Breast epithelium (tissue), 4 donors: ENCODE measurements at regions not wholly inside any gene's neighbourhood (a gene's known extent, or its start where the extent isn't known, plus 50 kb on each side); places are given as distances from the start of the nearest gene placed in this dataset.

Experiments
- DNase-seq, 2 donors: peaks; one replicate each; pipeline ENCODE4 v3.0.0-alpha.2; 2019; ENCODE audit warnings: low spot score in 2 of 2
- H3K27ac ChIP-seq, 2 donors: fragments of 200-600 bp; sonication (generic) in 1 of 2; one replicate each; pipeline ENCODE4 v1.5.1; 2016 to 2019; ENCODE audit warnings: mild to moderate bottlenecking in 1 of 2
- H3K27me3 ChIP-seq, 2 donors: fragments of 200-600 bp; sonication (generic) in 1 of 2; one replicate each; pipeline versions ENCODE4 v1.5.1 to v1.6.0; 2017 to 2019; ENCODE audit warnings: control low read depth in 1 of 2, mild to moderate bottlenecking in 1 of 2
- H3K36me3 ChIP-seq: fragments of 200-600 bp; one replicate; pipeline ENCODE4 v1.5.1; 2019
- H3K4me1 ChIP-seq, 2 donors: fragments of 200-600 bp; sonication (generic); one replicate each; pipeline ENCODE4 v1.5.1; 2016 to 2019; ENCODE audit warnings: control low read depth in 1 of 2
- H3K4me3 ChIP-seq, 3 donors: fragments of 200-600 bp; sonication (generic); 1 replicate in 2 of 3; 2 replicates in 1 of 3; pipeline ENCODE4 v1.5.1; 2016 to 2019; ENCODE audit warnings: mild to moderate bottlenecking in 3 of 3, moderate library complexity in 2 of 3
- H3K9me3 ChIP-seq, 2 donors: fragments of 200-600 bp; sonication (generic) in 1 of 2; one replicate each; pipeline ENCODE4 v1.5.1; 2016 to 2019; ENCODE audit warnings: control low read depth in 1 of 2
- CTCF ChIP-seq, 3 donors: fragments of 450-650 bp; IDR thresholded peaks; one replicate each; pipeline ENCODE4 v1.5.1; 2016 to 2017; ENCODE audit warnings: antibody characterized with exemption in 3 of 3, mild to moderate bottlenecking in 3 of 3, moderate library complexity in 3 of 3
- POLR2A ChIP-seq: fragments of 450-650 bp; IDR thresholded peaks from one replicate; pipeline ENCODE4 v1.6.1; 2016; ENCODE audit warnings: antibody characterized with exemption, mild to moderate bottlenecking, moderate library complexity
- POLR2AphosphoS5 ChIP-seq, 3 donors: sonication (generic); formaldehyde crosslinking; IDR thresholded peaks; one replicate each; pipeline ENCODE4 v1.6.1; 2017; ENCODE audit warnings: antibody characterized with exemption in 3 of 3
- intact Hi-C: fragments of 100-400 bp; cut with DNase I; formaldehyde crosslinking; loops from one replicate; pipeline ENCODE4 v1.15.1; 2023; ENCODE audit warnings: low total_unique reads

GRCh38 chr2:48175656-48176055 is 138.8 kb upstream of the FOXN2 start:
- intact Hi-C loops: no loop called here
- Histone ChIP-seq H3K27me3 (no peaks in the 10 kb centered on the region), H3K9me3 (no peaks in the 10 kb centered on the region), H3K4me3 (no peak overlapping the region), H3K36me3 (no peaks in the 10 kb centered on the region), H3K27ac (no peak overlapping the region), H3K4me1 (no peaks in the 10 kb centered on the region)
- TF ChIP-seq POLR2AphosphoS5 (IDR thresholded peaks at IDR 0.05) (no peak), CTCF (IDR thresholded peaks at IDR 0.05) (no peak)
- DNase-seq: no peak

GRCh38 chr2:48176876-48177275 is 137.6 kb upstream of the FOXN2 start:
- TF ChIP-seq CTCF (IDR thresholded peaks at IDR 0.05): no peak
- no peak for TF ChIP-seq POLR2A
- no peak for TF ChIP-seq POLR2AphosphoS5 (IDR thresholded peaks at IDR 0.05)
- Histone ChIP-seq H3K36me3 (no peaks in the 10 kb centered on the region), H3K27me3 (no peaks in the 10 kb centered on the region), H3K4me1 (no peaks in the 10 kb centered on the region), H3K9me3 (no peaks in the 10 kb centered on the region), H3K27ac (no peak overlapping the region), H3K4me3 (no peak overlapping the region)
- DNase-seq: no peak
- intact Hi-C loops: no loop called here

GRCh38 chr2:48178611-48179010 is 135.9 kb upstream of the FOXN2 start:
- H3K27ac ChIP-seq: no peak overlapping the region
- intact Hi-C loops: no loop called here
- no peaks in the 10 kb centered on the region for H3K36me3 ChIP-seq
- no peaks in the 10 kb centered on the region for H3K4me1 ChIP-seq
- TF ChIP-seq POLR2A (no peak), CTCF (IDR thresholded peaks at IDR 0.05) (no peak), POLR2AphosphoS5 (IDR thresholded peaks at IDR 0.05) (no peak)
- DNase-seq: no peak
- H3K4me3 ChIP-seq: no peak overlapping the region
- H3K9me3 ChIP-seq: no peaks in the 10 kb centered on the region
- no peaks in the 10 kb centered on the region for H3K27me3 ChIP-seq

GRCh38 chr2:48180557-48180956 is 133.9 kb upstream of the FOXN2 start:
- intact Hi-C loops: no loop called here
- Histone ChIP-seq H3K4me3 (no peak overlapping the region), H3K27ac (no peak overlapping the region), H3K9me3 (no peaks in the 10 kb centered on the region), H3K4me1 (no peaks in the 10 kb centered on the region), H3K27me3 (no peaks in the 10 kb centered on the region), H3K36me3 (no peaks in the 10 kb centered on the region)
- TF ChIP-seq POLR2AphosphoS5 (IDR thresholded peaks at IDR 0.05) (no peak), CTCF (IDR thresholded peaks at IDR 0.05) (no peak), POLR2A (no peak)
- DNase-seq: no peak

GRCh38 chr2:48183276-48183675 is 131.2 kb upstream of the FOXN2 start:
- no peaks in the 10 kb centered on the region for H3K4me1 ChIP-seq
- no peaks in the 10 kb centered on the region for H3K36me3 ChIP-seq
- no peaks in the 10 kb centered on the region for H3K27me3 ChIP-seq
- H3K4me3 ChIP-seq: no peak overlapping the region
- no peak for DNase-seq
- TF ChIP-seq CTCF (IDR thresholded peaks at IDR 0.05): no peak
- intact Hi-C loops: no loop called here
- no peak overlapping the region for H3K27ac ChIP-seq
- H3K9me3 ChIP-seq: no peaks in the 10 kb centered on the region
